ENCODE measurements at regions not wholly inside any gene's neighbourhood (a gene's known extent, or its start where the extent isn't known, plus 50 kb on each side); places are given as distances from the start of the nearest gene placed in this dataset.
"Not testable (repeated sequence)": the region's sequence is repeated elsewhere in the genome, so short reads cannot be mapped to it uniquely, and the experiment has no call there.

- DNase-seq (ENCODE audit: low read depth in 2 of 2), result no peak
These were observed 326.3 kb upstream of the PTGER4 start for GRCh38 chr5:40353442-40353841.

GRCh38 chr5:40347981-40348725 lies 331.6 kb upstream of the PTGER4 start:
- DNase-seq (ENCODE audit: low read depth in 2 of 2), result no peak

- DNase-seq (ENCODE audit: low read depth in 2 of 2), result no peak
These were observed 332.8 kb upstream of the PTGER4 start for GRCh38 chr5:40346901-40347300.

- DNase-seq (ENCODE audit: low read depth in 2 of 2), result not testable (repeated sequence)
These were observed 341.3 kb upstream of the PTGER4 start for GRCh38 chr5:40338434-40338833.

- DNase-seq (ENCODE audit: low read depth in 2 of 2), result no peak
These were observed 345.5 kb upstream of the PTGER4 start for GRCh38 chr5:40334242-40334635.

GRCh38 chr5:40333459-40334241 lies 346.1 kb upstream of the PTGER4 start:
- DNase-seq (ENCODE audit: low read depth in 2 of 2), result no peak

GRCh38 chr5:40332970-40333369 lies 346.7 kb upstream of the PTGER4 start:
- no peak for DNase-seq (ENCODE audit: low read depth in 2 of 2)

- no peak for DNase-seq (ENCODE audit: low read depth in 2 of 2)
These were observed 348.1 kb upstream of the PTGER4 start for GRCh38 chr5:40331616-40332015.

- no peak for DNase-seq (ENCODE audit: low read depth in 2 of 2)
These were observed 358.2 kb upstream of the PTGER4 start for GRCh38 chr5:40321514-40321913.

GRCh38 chr5:40318395-40318794 lies 361.3 kb upstream of the PTGER4 start:
- no peak for DNase-seq (ENCODE audit: low read depth in 2 of 2)

GRCh38 chr5:40317023-40317422 lies 362.7 kb upstream of the PTGER4 start:
- no peak for DNase-seq (ENCODE audit: low read depth in 2 of 2)

GRCh38 chr5:40315126-40315525 lies 364.6 kb upstream of the PTGER4 start:
- no peak for DNase-seq (ENCODE audit: low read depth in 2 of 2)

- no peak for DNase-seq (ENCODE audit: low read depth in 2 of 2)
These were observed 365.4 kb upstream of the PTGER4 start for GRCh38 chr5:40314275-40314674.

- no peak for DNase-seq (ENCODE audit: low read depth in 2 of 2)
These were observed 367.5 kb upstream of the PTGER4 start for GRCh38 chr5:40312205-40312604.

- no peak for DNase-seq (ENCODE audit: low read depth in 2 of 2)
These were observed 369.9 kb upstream of the PTGER4 start for GRCh38 chr5:40309851-40310250.

- no peak for DNase-seq (ENCODE audit: low read depth in 2 of 2)
These were observed 370.8 kb upstream of the PTGER4 start for GRCh38 chr5:40308867-40309266.

GRCh38 chr5:40307920-40308319 lies 371.8 kb upstream of the PTGER4 start:
- no peak for DNase-seq (ENCODE audit: low read depth in 2 of 2)

GRCh38 chr5:40306869-40307487 lies 372.7 kb upstream of the PTGER4 start:
- DNase-seq (ENCODE audit: low read depth in 2 of 2), result no peak

GRCh38 chr5:40292006-40292405 lies 387.7 kb upstream of the PTGER4 start:
- DNase-seq (ENCODE audit: low read depth in 2 of 2), result no peak

GRCh38 chr5:40291338-40291737 lies 388.4 kb upstream of the PTGER4 start:
- no peak for DNase-seq (ENCODE audit: low read depth in 2 of 2)

GRCh38 chr5:40288800-40289485 lies 390.8 kb upstream of the PTGER4 start:
- no peak for DNase-seq (ENCODE audit: low read depth in 2 of 2)

GRCh38 chr5:40284863-40285262 lies 394.9 kb upstream of the PTGER4 start:
- DNase-seq (ENCODE audit: low read depth in 2 of 2), result no peak
